ENCODE measurements at regions not wholly inside any gene's neighbourhood (a gene's known extent, or its start where the extent isn't known, plus 50 kb on each side); places are given as distances from the start of the nearest gene placed in this dataset.

DNA sequence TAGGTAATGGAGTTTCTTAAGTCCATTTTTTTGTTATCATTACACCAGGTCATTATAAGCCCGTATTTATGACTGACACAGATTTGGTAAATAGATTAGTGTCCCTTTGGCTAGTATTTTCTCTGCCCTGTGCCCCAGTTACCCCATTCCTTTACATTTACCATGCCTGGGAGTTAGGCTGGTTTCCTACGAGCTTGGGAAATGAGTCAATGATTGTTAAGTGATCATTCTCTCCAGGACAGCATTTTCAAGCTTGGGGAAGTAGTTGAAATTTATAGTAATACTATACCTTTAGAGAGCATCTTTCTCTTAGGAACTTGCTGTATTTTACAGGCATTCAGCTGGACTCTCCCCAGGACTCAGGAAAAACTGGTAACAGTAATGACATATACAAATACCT lies 573.1 kb downstream of the TLE4 start (continued):
- no peak for TF ChIP-seq RELB (IDR thresholded peaks at IDR 0.05; ENCODE audit: low read depth)
- TF ChIP-seq ZNF622 (IDR thresholded peaks at IDR 0.05) = no peak
- TF ChIP-seq JUNB (IDR thresholded peaks at IDR 0.05) = no peak

DNA sequence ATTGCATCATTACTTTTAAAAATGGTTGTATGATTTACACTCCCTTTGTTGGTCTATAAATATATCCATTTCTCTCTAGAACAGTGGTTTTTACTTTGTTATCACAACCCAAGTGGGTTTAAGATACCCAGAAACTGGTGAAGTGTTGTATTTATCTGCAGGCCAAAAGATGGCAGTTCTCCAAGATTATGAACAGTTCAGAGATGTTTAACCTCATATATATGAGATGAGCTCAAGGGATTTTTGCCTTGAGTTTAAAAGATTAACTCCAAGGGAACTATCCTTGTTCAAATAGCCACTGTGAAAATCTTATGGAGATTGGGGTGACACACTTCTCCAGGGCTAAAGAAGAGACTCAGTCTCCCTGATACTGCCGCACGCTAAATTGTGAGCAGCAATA lies 572.6 kb downstream of the TLE4 start:
- H2AFZ ChIP-seq (ENCODE audit: control insufficient read depth, low read depth, low read length) = no peak overlapping the region
- BruUV-seq (replicated peaks) = no TSS peak
- ChIA-PET CTCF (no interaction called here), SMC1A (ENCODE audit: uncharacterized antibody, unreplicated experiment) (no interaction called here), POLR2A (no interaction called here), RAD21 (ENCODE audit: unreplicated experiment) (no interaction called here)
- no peaks in the 10 kb centered on the region for H3K79me2 ChIP-seq (ENCODE audit: control insufficient read depth, insufficient read depth, low read length)
- in situ Hi-C loops (cut with MboI) = no loop called here
- H3K4me1 ChIP-seq (ENCODE audit: control insufficient read depth, insufficient read depth, low read length) = no peaks in the 10 kb centered on the region
- no peaks in the 10 kb centered on the region for H4K20me1 ChIP-seq (ENCODE audit: control insufficient read depth, insufficient read depth)
- no peak overlapping the region for H3K9ac ChIP-seq (ENCODE audit: control insufficient read depth, insufficient read depth, low read length)
- intact Hi-C loops (cut with micrococcal nuclease; ENCODE audit: unreplicated experiment) = no loop called here
- no peak for DNase-seq (ENCODE audit: low read depth, low spot score)
- H3K27ac ChIP-seq (ENCODE audit: control insufficient read depth, insufficient read depth) = no peak overlapping the region
- 93% methylated on average over 2 of the region's 2 CpGs for WGBS (ENCODE audit: insufficient coverage, insufficient replicate concordance, low lambda C conversion rate, missing lambda C conversion rate)
- no peaks in the 10 kb centered on the region for H3K36me3 ChIP-seq (ENCODE audit: control insufficient read depth in 2 of 2, insufficient read depth in 2 of 2, low read length in 1 of 2)
- H3K27me3 ChIP-seq (replicated peaks in 1 of 2; ENCODE audit: control insufficient read depth in 2 of 2, insufficient read depth in 2 of 2, low read length in 1 of 2) = no peaks in the 10 kb centered on the region
- TF ChIP-seq ZNF24 (IDR thresholded peaks at IDR 0.05) (no peak), MEF2A (IDR thresholded peaks at IDR 0.05; ENCODE audit: insufficient read depth, low read depth, low read length) (no peak), E2F8 (IDR thresholded peaks at IDR 0.05; ENCODE audit: low read depth, partially characterized antibody) (no peak), PAX5 (IDR thresholded peaks at IDR 0.05; ENCODE audit: borderline replicate concordance, low read depth, low read length) (no peak), SMAD5 (IDR thresholded peaks at IDR 0.05; ENCODE audit: low read depth) (no peak), RCOR1 (conservative IDR thresholded peaks at IDR 0.05; ENCODE audit: low read depth, low read length) (no peak)
- H3K9me3 ChIP-seq (replicated peaks; ENCODE audit: control insufficient read depth, insufficient read depth, low read length) = no peaks in the 10 kb centered on the region
- no peak overlapping the region for H3K4me3 ChIP-seq
- no peak for ATAC-seq
- no peak overlapping the region for H3K4me2 ChIP-seq (ENCODE audit: control insufficient read depth, insufficient read depth)
- FAIRE-seq = no peak

Measured in GM12878 (cell line).